Stimulated activated naive CD8-positive, alpha-beta T cell treated with anti-CD3 and anti-CD28 coated beads, Interleukin-15, amount 100 ng/mL, for 72 hours (primary cell): ENCODE measurements at regions not wholly inside any gene's neighbourhood (a gene's known extent, or its start where the extent isn't known, plus 50 kb on each side); places are given as distances from the start of the nearest gene placed in this dataset.

Experiments used
- ATAC-seq: fragments of 150-1000 bp; cut with Tn5 transposase; 2 replicates; pipeline ENCODE4 v1.10.0; 2021; ENCODE audit warnings: mild to moderate bottlenecking, moderate library complexity
- DNase-seq, 2 donors: peaks; one replicate each; pipeline ENCODE4 v3.0.0; 2021 to 2022
- H3K27ac Mint-ChIP-seq, 2 donors: one replicate each; pipeline ENCODE4 v1.8.0; 2022; ENCODE audit warnings: mild to moderate bottlenecking in 2 of 2, mixed read lengths in 2 of 2, moderate library complexity in 2 of 2
- H3K27me3 Mint-ChIP-seq: one replicate; pipeline ENCODE4 v1.8.0; 2022; ENCODE audit warnings: mixed read lengths
- H3K4me1 Mint-ChIP-seq: one replicate; pipeline ENCODE4 v1.8.0; 2022; ENCODE audit warnings: mild to moderate bottlenecking, mixed read lengths
- H3K4me3 Mint-ChIP-seq, 2 donors: one replicate each; pipeline ENCODE4 v1.8.0; 2022; ENCODE audit warnings: mild to moderate bottlenecking in 2 of 2, mixed read lengths in 2 of 2, moderate library complexity in 1 of 2
- H3K9me3 Mint-ChIP-seq, 2 donors: one replicate each; pipeline ENCODE4 v1.8.0; 2022; ENCODE audit warnings: mixed read lengths in 2 of 2

DNA sequence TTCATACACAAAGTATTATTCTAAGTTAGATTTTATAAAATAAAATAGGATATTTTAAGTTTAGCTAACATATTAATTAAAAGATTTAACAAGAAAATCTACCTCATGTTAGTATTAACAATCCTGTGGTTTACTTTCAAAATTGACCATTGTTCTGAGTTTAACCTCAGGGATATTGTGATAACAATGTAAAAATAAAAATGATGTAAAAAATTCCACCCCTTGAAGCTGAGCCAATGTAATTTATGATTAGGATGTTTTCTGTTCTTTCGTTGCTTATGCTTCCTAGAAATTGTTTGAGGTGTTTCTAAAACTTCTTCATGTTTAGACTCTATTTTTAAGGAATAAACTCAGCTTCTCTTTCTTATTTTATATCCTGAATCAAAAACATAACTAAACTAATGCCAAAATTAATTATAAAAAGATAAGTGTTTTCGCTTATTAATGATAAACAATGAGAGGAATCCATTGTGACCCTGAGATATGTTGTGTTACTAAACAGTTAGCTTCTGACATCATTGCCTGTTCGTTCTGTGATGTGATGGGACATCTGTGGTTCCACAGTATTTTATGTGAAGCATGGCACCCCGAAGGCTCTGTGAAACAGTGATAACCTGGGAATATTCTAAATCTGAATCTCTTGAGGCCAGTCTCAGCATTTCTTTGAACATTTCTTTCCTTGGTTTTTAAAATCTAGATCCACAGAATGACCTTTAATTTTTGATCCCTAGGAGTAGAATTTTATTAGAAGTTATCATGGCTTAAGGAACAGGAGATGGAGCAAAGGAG, 340.8 kb downstream of the ARL4A start:
- no peak overlapping the region for H3K4me3 Mint-ChIP-seq
- DNase-seq (no peak), ATAC-seq (no peak)
- H3K9me3 Mint-ChIP-seq = no peaks in the 10 kb centered on the region
- no peaks in the 10 kb centered on the region for H3K27me3 Mint-ChIP-seq
- H3K4me1 Mint-ChIP-seq = no peaks in the 10 kb centered on the region
- no peak overlapping the region for H3K27ac Mint-ChIP-seq

DNA sequence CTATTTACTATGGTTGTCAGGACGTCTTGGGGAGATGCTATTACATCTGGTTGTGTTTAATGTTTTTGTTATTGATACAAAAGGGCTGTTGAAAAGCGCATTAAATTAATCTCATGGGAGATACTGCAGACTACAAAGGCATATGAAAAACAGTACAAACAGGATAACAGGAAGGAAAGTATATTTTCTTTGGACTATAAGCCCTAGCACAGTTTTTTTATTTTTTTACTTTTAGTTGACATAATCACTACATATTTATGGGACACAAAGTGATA, 341.3 kb downstream of the ARL4A start:
- Mint-ChIP-seq H3K4me1 (no peaks in the 10 kb centered on the region), H3K27ac (no peak overlapping the region), H3K4me3 (no peak overlapping the region), H3K27me3 (no peaks in the 10 kb centered on the region), H3K9me3 (no peaks in the 10 kb centered on the region)
- DNase-seq (no peak), ATAC-seq (no peak)

DNA sequence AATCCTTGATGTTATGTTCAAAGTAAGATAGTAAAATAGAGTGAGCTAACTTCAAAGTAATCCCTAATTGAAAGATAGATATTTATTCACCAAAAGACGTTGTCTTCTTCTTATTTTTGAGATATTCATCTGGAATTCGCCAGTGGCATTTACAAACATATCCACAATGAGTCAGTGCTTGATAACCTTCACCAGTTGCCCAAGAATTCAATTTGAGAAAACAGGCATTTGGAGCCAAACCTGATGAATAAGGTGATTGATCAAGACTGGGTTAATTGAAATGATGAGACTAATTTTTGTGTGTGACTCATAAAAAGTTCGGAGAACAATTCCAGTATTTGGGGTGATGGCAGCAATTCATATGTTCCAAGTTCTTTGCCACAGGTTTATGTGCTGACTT, 344.0 kb downstream of the ARL4A start:
- no peak overlapping the region for H3K27ac Mint-ChIP-seq
- H3K4me3 Mint-ChIP-seq = no peak overlapping the region
- H3K4me1 Mint-ChIP-seq = no peaks in the 10 kb centered on the region
- H3K27me3 Mint-ChIP-seq = no peaks in the 10 kb centered on the region
- ATAC-seq = no peak
- H3K9me3 Mint-ChIP-seq = peaks cover 0 to 2% of the 10 kb centered on the region in 2 donors
- no peak for DNase-seq

DNA sequence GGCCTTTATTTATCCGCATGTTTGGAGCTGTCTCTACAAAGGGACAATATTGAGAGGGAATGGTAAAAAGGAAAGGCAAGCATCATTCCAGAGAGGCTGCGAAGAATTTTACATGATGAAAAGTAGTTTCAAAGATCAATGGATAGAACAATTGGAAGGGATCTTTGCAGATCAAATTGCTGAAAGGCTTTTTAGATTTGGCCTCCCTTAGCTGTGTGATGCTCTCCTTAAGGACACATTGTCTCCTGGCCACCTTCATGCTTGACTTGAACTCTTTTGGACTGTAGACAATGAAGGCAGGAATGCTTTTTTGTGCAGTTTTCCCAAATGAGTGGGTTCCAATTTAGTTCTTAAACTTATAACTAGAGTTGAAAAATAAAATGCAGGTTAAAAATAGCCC, 344.7 kb downstream of the ARL4A start:
- H3K27ac Mint-ChIP-seq = no peak overlapping the region
- H3K4me3 Mint-ChIP-seq = no peak overlapping the region
- H3K4me1 Mint-ChIP-seq = no peaks in the 10 kb centered on the region
- peaks cover 0 to 4% of the 10 kb centered on the region in 2 donors for H3K9me3 Mint-ChIP-seq
- DNase-seq = no peak
- H3K27me3 Mint-ChIP-seq = no peaks in the 10 kb centered on the region
- no peak for ATAC-seq

DNA sequence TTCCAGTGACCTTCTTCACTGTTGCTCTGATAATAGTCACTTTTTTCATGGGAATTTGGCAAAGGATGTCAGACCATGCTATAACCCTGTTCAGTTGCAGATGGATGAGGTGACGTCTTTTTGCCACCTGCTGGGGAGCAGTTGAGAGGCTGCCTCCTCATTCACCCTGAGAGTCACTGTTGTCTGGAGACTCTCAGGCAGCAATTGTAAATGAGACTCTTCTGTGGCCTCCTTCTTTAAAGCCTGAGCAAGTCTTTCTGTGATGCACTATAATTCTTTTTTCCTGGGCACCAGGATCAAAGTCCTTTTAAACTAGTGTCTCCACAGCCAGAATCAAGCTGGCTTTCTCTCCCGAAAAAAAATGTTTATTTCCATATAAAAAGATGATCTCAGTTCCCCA, 345.1 kb downstream of the ARL4A start:
- Mint-ChIP-seq H3K27me3 (no peaks in the 10 kb centered on the region), H3K27ac (no peak overlapping the region), H3K9me3 (peaks cover 0 to 4% of the 10 kb centered on the region in 2 donors), H3K4me3 (no peak overlapping the region), H3K4me1 (no peaks in the 10 kb centered on the region)
- ATAC-seq (no peak), DNase-seq (no peak)

DNA sequence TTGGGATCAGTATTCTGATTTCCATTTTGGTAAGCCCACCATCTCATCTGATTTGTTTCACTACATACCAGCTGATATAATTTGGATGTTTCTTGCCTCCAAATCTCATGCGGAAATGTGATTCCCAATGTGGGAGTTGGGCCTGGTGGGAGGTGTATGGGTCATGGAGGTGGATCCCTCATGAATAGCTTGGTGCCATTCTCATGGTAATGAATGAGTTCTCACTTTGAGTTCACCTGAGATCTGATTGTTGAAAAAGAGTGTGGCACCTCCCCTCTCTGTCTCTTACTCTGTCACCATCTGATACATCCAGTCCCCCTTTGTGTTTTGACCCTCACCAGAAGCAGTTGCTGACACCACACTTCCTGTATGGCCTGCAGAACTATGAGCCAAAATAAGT, 347.3 kb downstream of the ARL4A start:
- DNase-seq (no peak), ATAC-seq (no peak)
- Mint-ChIP-seq H3K27me3 (no peaks in the 10 kb centered on the region), H3K9me3 (peaks cover 0 to 4% of the 10 kb centered on the region in 2 donors), H3K27ac (no peak overlapping the region), H3K4me3 (no peak overlapping the region), H3K4me1 (no peaks in the 10 kb centered on the region)

DNA sequence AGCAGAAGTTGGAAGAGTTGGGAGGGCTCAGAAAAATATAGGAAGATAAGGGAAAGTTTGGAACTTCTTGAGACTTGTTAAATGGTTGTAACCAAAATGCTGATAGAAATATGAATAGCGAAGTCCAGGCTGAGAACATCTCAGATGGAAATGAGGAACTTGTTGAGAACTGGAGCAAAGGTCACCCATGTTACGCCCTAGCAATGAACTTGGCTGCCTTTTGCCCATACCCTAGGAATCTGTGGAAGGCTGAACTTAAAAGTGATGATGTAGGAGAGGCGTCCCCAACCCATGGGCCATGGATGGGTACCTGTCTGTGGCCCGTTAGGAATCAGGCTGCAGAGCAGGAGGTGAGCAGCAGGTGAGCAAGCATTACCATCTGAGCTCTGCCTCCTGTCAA, 347.8 kb downstream of the ARL4A start:
- Mint-ChIP-seq H3K4me1 (no peaks in the 10 kb centered on the region), H3K27me3 (no peaks in the 10 kb centered on the region), H3K9me3 (peaks cover 0 to 4% of the 10 kb centered on the region in 2 donors), H3K4me3 (no peak overlapping the region), H3K27ac (no peak overlapping the region)
- DNase-seq (no peak), ATAC-seq (no peak)

DNA sequence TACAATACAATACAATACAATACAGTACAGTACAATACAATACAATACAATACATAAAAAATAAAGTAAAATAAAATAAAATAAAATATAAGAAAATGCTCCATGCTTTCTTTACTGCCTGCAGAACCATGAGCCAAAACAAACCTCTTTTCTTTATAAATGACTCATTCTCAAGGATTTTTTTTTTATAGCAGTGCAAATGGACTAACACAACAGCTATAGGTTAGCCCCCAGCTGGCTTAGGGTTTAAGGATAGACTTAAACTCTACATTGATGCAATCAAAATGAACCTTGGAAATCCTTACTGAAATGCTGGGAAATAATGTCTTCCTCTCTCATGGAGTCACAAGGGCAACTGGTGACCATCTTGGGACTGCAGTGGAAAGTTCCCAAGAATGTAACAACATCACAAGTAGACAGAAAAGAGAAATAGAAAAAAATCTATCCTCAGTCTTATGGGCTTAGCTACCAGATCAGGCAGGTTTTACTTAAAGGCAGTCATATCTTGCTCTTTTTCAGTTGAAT, 348.9 kb downstream of the ARL4A start:
- Mint-ChIP-seq H3K4me1 (no peaks in the 10 kb centered on the region), H3K9me3 (peaks cover 0 to 4% of the 10 kb centered on the region in 2 donors), H3K27ac (no peak overlapping the region), H3K27me3 (no peaks in the 10 kb centered on the region), H3K4me3 (no peak overlapping the region)
- no peak for DNase-seq
- ATAC-seq = no peak

DNA sequence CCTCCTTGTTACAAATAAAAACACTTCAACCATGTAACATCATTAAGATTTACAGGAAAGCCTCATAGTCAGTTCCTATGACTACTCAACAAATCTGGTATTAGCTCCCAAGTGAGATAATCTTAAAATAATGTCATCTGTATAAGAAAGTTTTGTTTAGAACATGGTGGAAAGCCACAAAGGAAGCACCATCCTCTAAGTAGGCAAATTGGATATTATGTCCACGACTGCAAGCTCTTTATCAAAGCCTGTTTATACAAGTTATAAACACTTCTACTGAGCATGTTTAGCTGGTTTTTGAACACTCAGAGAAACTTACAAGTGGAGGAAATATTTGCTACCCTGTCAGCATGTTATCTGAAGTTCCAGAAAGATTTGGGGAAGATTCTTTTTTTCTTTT, 349.8 kb downstream of the ARL4A start:
- Mint-ChIP-seq H3K27me3 (no peaks in the 10 kb centered on the region), H3K4me1 (no peaks in the 10 kb centered on the region), H3K4me3 (no peak overlapping the region), H3K9me3 (peaks cover 0 to 4% of the 10 kb centered on the region in 2 donors), H3K27ac (peak overlapping the region in 1 of 2 donors; percentile 78)
- no peak for DNase-seq
- no peak for ATAC-seq

DNA sequence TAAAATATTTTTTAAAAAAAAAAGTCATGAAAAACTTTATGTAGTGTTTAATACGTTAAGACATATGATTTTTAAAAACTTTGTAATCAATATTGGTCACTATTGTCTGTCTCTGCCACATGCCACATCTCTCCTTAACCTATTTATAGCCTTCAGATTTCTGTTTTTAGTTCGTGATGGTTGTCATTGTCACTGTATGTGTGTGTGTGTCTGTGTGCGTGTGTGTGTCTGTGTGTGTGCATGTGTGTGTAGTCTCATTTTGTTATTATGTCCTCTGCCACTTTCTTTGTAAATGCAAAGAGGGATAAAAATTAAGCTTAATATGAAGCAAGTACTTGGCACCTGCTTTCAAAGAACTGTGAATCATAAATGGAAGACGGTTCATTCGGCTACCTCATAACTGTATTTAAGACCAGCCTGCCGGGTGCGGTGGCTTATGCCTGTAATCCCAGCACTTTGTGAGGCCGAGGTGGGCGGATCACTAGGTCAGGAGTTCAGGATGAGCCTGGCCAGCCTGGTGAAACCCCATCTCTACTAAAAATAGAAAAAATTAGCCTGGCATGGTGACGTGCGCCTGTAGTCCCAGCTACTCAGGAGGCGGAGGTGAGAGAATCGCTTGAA, 354.0 kb downstream of the ARL4A start:
- Mint-ChIP-seq H3K4me3 (no peak overlapping the region), H3K27ac (no peak overlapping the region), H3K4me1 (no peaks in the 10 kb centered on the region), H3K27me3 (peaks cover 7% of the 10 kb centered on the region), H3K9me3 (peaks cover 0 to 2% of the 10 kb centered on the region in 2 donors)
- DNase-seq (no peak), ATAC-seq (no peak)

DNA sequence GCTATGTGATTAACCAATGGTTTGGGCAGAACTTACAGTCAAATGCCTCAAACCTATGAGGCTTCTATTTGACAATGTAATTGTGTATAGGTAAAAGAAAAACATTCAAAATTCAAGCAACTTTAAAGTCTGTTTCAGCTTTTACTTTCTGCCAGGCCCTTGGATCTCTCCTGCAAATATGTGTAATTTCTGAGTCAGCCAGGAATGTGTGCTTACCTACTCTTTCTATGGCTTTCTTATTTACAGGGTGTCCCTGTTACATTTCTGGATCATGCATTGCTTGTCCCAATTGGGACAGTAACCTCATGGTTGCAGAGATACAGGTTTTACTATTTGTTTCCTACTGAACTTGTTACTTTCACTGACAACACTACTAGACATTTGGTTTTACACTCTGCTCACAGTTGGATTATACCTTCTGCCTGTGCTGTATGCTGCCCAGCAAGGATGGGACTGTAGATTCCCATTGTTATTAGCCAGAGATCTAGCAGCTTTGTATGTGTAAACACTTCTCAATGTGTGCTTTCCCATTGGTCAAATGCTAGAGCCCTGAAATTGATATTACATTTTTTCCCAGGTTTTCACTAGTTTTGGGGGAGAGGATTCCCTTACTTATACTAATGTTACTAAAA, 355.3 kb downstream of the ARL4A start:
- Mint-ChIP-seq H3K9me3 (no peaks in the 10 kb centered on the region), H3K4me3 (no peak overlapping the region), H3K27me3 (peaks cover 7% of the 10 kb centered on the region), H3K27ac (no peak overlapping the region), H3K4me1 (no peaks in the 10 kb centered on the region)
- DNase-seq = no peak
- ATAC-seq = no peak

DNA sequence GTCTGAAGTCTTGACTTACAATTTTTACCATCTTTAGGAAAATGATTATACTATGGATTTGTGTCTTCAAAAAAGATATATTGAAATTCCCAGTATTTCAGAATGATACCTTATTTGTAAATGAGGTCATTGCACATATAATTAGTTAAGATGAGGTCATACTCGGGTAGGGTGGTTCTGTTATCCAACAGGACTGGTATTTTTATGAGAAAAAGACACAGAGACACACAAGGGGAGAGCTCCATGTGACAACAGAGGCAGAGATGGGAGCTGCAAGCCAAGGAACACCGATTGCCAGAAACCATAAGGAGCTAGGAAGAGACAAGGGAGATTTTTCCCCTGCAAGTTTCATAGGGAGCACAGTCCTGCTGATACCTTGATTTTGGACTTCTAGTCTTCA, 356.9 kb downstream of the ARL4A start:
- peaks cover 7% of the 10 kb centered on the region for H3K27me3 Mint-ChIP-seq
- no peaks in the 10 kb centered on the region for H3K4me1 Mint-ChIP-seq
- DNase-seq (no peak), ATAC-seq (no peak)
- no peak overlapping the region for H3K27ac Mint-ChIP-seq
- H3K4me3 Mint-ChIP-seq = no peak overlapping the region
- H3K9me3 Mint-ChIP-seq = no peaks in the 10 kb centered on the region

DNA sequence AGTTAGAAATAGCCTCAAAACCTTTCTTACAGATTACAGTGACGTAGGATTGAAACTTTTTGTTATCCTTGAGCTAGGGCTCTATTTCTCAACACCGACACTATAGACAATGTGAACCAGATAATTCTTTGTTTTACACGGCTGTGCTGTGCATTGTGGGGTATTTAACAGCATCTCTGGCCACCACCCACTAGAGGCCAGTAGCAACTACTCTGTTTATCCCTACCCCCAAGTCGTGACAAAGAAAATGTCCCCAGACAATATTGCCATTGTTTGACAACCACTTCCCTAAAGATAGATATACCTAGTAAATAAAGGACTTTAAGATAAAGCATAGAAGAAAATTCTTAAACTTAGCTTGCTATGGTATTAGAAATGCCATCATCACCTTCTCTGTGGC, 359.6 kb downstream of the ARL4A start:
- ATAC-seq = no peak
- Mint-ChIP-seq H3K27ac (no peak overlapping the region), H3K27me3 (peaks cover 7% of the 10 kb centered on the region), H3K4me3 (no peak overlapping the region), H3K9me3 (no peaks in the 10 kb centered on the region), H3K4me1 (no peaks in the 10 kb centered on the region)
- DNase-seq = no peak

DNA sequence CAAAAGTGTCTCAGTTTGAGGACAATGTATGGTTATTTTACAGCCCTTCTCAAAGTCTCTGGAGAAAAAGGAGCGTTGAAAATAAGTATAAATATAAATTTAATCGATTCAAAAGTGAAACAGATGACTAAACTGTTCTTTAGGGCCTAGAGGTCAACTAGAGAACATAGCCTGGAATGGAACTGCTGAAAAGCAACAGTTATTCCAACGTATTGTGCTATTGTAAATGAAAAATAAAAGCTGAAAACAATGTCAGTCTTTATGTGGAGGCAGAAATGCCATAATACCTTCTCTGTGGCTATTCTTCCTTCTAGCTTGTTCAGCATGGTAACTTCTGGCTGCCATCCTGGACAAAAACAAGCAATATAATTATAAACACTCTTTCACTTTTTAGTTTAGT, 362.5 kb downstream of the ARL4A start:
- DNase-seq = no peak
- Mint-ChIP-seq H3K4me3 (no peak overlapping the region), H3K27me3 (no peaks in the 10 kb centered on the region), H3K27ac (no peak overlapping the region), H3K4me1 (no peaks in the 10 kb centered on the region), H3K9me3 (no peaks in the 10 kb centered on the region)
- ATAC-seq = no peak

DNA sequence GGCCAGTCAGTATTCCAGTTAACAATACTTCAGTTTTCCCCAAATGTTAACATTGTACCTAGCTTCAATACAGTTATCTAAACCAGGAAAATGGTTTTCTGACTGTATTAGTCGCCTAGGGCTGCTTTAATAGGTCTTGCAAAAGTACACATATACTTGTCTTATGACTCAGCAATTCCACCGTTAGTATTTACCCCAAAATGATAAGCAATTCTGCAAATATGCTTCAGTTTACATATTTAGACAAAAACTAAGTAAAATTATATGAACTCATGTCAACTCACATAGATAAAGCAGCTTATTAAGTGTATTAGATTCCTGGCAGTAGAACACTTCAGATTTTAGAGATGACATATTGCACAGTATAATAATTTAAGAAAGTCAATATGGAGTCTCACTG, 363.3 kb downstream of the ARL4A start:
- Mint-ChIP-seq H3K4me1 (no peaks in the 10 kb centered on the region), H3K27me3 (no peaks in the 10 kb centered on the region), H3K27ac (no peak overlapping the region), H3K9me3 (no peaks in the 10 kb centered on the region), H3K4me3 (no peak overlapping the region)
- no peak for ATAC-seq
- DNase-seq = no peak

DNA sequence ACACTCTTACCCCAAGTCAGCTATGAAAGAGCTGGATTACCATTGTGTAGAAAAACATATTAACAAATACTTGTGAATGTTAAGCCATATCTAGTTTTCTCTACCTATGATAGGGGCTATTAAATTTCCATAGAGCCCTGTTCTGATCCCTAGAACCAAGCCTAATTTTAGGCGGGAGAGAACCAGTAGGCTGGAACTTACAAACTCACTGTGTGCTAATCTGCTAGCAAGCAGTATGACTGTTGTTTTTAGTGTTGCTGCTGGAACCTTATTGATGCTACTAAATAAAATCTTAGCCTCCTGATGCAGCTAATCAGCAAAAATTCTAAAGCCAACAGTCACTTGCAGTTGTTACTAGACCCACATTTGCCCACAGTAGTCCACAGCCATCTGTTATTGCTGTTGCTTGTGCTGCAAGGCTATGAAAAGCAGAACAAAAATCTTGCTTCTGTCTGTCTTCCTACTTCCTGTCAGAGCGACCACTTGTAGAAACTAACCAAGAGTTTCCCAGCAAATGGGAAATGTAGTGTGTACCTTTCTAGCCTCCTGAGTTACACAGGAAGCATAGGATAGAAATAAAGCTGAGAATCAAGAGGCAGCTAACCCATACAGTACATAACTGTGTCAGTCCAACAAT, 368.4 kb downstream of the ARL4A start:
- Mint-ChIP-seq H3K9me3 (no peaks in the 10 kb centered on the region), H3K27ac (no peak overlapping the region), H3K4me1 (peaks cover 17% of the 10 kb centered on the region)

More for the DNA sequence above, 368.4 kb downstream of the ARL4A start:
- DNase-seq (no peak), ATAC-seq (no peak)
- no peak overlapping the region for H3K4me3 Mint-ChIP-seq
- no peaks in the 10 kb centered on the region for H3K27me3 Mint-ChIP-seq
